ENCODE measurements at regions not wholly inside any gene's neighbourhood (a gene's known extent, or its start where the extent isn't known, plus 50 kb on each side); places are given as distances from the start of the nearest gene placed in this dataset.
A peak's percentile ranks its signal among the peaks of the same experiment; 100 is the strongest.

GRCh38 chr2:167555098-167555720, 666.9 kb downstream of the XIRP2 start:
- no peak overlapping the region for H2AFZ ChIP-seq (ENCODE audit: low read depth, low read length)
- no peaks in the 10 kb centered on the region for H3K36me3 ChIP-seq (replicated peaks; ENCODE audit: low read depth, low read length)
- no peaks in the 10 kb centered on the region for H3K4me1 ChIP-seq (ENCODE audit: low read length)
- no peak overlapping the region for H3K4me2 ChIP-seq (ENCODE audit: low read length)
- H3K79me2 ChIP-seq (ENCODE audit: low read length) = no peaks in the 10 kb centered on the region
- TF ChIP-seq EZH2phosphoT487 (IDR thresholded peaks at IDR 0.05; ENCODE audit: low read depth) (no peak), CTCF (IDR thresholded peaks at IDR 0.05; ENCODE audit: low read depth, low read length) (no peak)
- H4K20me1 ChIP-seq (ENCODE audit: insufficient read depth, low read length) = no peaks in the 10 kb centered on the region
- no peak overlapping the region for H3K4me3 ChIP-seq (ENCODE audit: low read length)
- H3K27me3 ChIP-seq (ENCODE audit: low read depth, low read length) = no peaks in the 10 kb centered on the region
- H3K9me3 ChIP-seq (ENCODE audit: insufficient read depth, low read length) = no peaks in the 10 kb centered on the region
- no peak overlapping the region for H3K9ac ChIP-seq (ENCODE audit: low read length)
- no peak overlapping the region for H3K27ac ChIP-seq (ENCODE audit: low read length)

- Histone ChIP-seq H3K79me2 (ENCODE audit: low read length) (no peaks in the 10 kb centered on the region), H3K36me3 (replicated peaks; ENCODE audit: low read depth, low read length) (no peaks in the 10 kb centered on the region), H3K4me1 (ENCODE audit: low read length) (no peaks in the 10 kb centered on the region), H3K9ac (ENCODE audit: low read length) (no peak overlapping the region), H3K27ac (ENCODE audit: low read length) (no peak overlapping the region), H3K4me2 (ENCODE audit: low read length) (no peak overlapping the region), H4K20me1 (ENCODE audit: insufficient read depth, low read length) (no peaks in the 10 kb centered on the region), H2AFZ (ENCODE audit: low read depth, low read length) (no peak overlapping the region), H3K27me3 (ENCODE audit: low read depth, low read length) (no peaks in the 10 kb centered on the region), H3K4me3 (ENCODE audit: low read length) (no peak overlapping the region), H3K9me3 (ENCODE audit: insufficient read depth, low read length) (no peaks in the 10 kb centered on the region)
- TF ChIP-seq CTCF (IDR thresholded peaks at IDR 0.05; ENCODE audit: low read depth, low read length) (no peak), EZH2phosphoT487 (IDR thresholded peaks at IDR 0.05; ENCODE audit: low read depth) (no peak)
Observed at GRCh38 chr2:167553635-167554034, 665.4 kb downstream of the XIRP2 start.

- no peak overlapping the region for H3K4me3 ChIP-seq (ENCODE audit: low read length)
- peak overlapping the region; percentile 45 for H2AFZ ChIP-seq (ENCODE audit: low read depth, low read length)
- H3K27ac ChIP-seq (ENCODE audit: low read length) = no peak overlapping the region
- no peak overlapping the region for H3K9ac ChIP-seq (ENCODE audit: low read length)
- no peaks in the 10 kb centered on the region for H3K79me2 ChIP-seq (ENCODE audit: low read length)
- no peaks in the 10 kb centered on the region for H3K36me3 ChIP-seq (replicated peaks; ENCODE audit: low read depth, low read length)
- no peaks in the 10 kb centered on the region for H3K27me3 ChIP-seq (ENCODE audit: low read depth, low read length)
- TF ChIP-seq CTCF (IDR thresholded peaks at IDR 0.05; ENCODE audit: low read depth, low read length) (no peak), EZH2phosphoT487 (IDR thresholded peaks at IDR 0.05; ENCODE audit: low read depth) (no peak)
- no peak overlapping the region for H3K4me2 ChIP-seq (ENCODE audit: low read length)
- H3K9me3 ChIP-seq (ENCODE audit: insufficient read depth, low read length) = no peaks in the 10 kb centered on the region
- H4K20me1 ChIP-seq (ENCODE audit: insufficient read depth, low read length) = no peaks in the 10 kb centered on the region
- no peaks in the 10 kb centered on the region for H3K4me1 ChIP-seq (ENCODE audit: low read length)
Observed at GRCh38 chr2:167551416-167551815, 663.1 kb downstream of the XIRP2 start.

- no peaks in the 10 kb centered on the region for H3K27me3 ChIP-seq (ENCODE audit: low read depth, low read length)
- TF ChIP-seq EZH2phosphoT487 (IDR thresholded peaks at IDR 0.05; ENCODE audit: low read depth) (no peak), CTCF (IDR thresholded peaks at IDR 0.05; ENCODE audit: low read depth, low read length) (peak; percentile 66)
- no peak overlapping the region for H3K4me3 ChIP-seq (ENCODE audit: low read length)
- no peak overlapping the region for H3K9ac ChIP-seq (ENCODE audit: low read length)
- H3K4me1 ChIP-seq (ENCODE audit: low read length) = no peaks in the 10 kb centered on the region
- no peak overlapping the region for H3K4me2 ChIP-seq (ENCODE audit: low read length)
- no peak overlapping the region for H3K27ac ChIP-seq (ENCODE audit: low read length)
- H4K20me1 ChIP-seq (ENCODE audit: insufficient read depth, low read length) = no peaks in the 10 kb centered on the region
- no peaks in the 10 kb centered on the region for H3K9me3 ChIP-seq (ENCODE audit: insufficient read depth, low read length)
- no peak overlapping the region for H2AFZ ChIP-seq (ENCODE audit: low read depth, low read length)
- H3K79me2 ChIP-seq (ENCODE audit: low read length) = no peaks in the 10 kb centered on the region
- no peaks in the 10 kb centered on the region for H3K36me3 ChIP-seq (replicated peaks; ENCODE audit: low read depth, low read length)
Observed at GRCh38 chr2:167550448-167550847, 662.2 kb downstream of the XIRP2 start.

All from OCI-LY3 (cell line).